ENCODE measurements at regions not wholly inside any gene's neighbourhood (a gene's known extent, or its start where the extent isn't known, plus 50 kb on each side); places are given as distances from the start of the nearest gene placed in this dataset.

- Histone ChIP-seq H3K9me3 (no peaks in the 10 kb centered on the region), H3K4me1 (no peaks in the 10 kb centered on the region), H3K36me3 (no peaks in the 10 kb centered on the region), H3K4me3 (no peak overlapping the region), H3K27ac (no peak overlapping the region), H3K27me3 (no peaks in the 10 kb centered on the region)
- no peak for DNase-seq (ENCODE audit: low spot score)
- TF ChIP-seq CTCF (IDR thresholded peaks at IDR 0.05) = no peak
Measured at GRCh38 chr7:67794544-67794943, 797.9 kb downstream of the TYW1 start.

GRCh38 chr7:67803789-67804188 lies 807.2 kb downstream of the TYW1 start:
- DNase-seq (ENCODE audit: low spot score) = no peak

GRCh38 chr7:67805921-67806471 lies 809.4 kb downstream of the TYW1 start:
- Histone ChIP-seq H3K36me3 (no peaks in the 10 kb centered on the region), H3K4me3 (no peak overlapping the region), H3K27ac (no peak overlapping the region), H3K4me1 (no peaks in the 10 kb centered on the region), H3K9me3 (no peaks in the 10 kb centered on the region), H3K27me3 (no peaks in the 10 kb centered on the region)
- no peak for DNase-seq (ENCODE audit: low spot score)
- TF ChIP-seq CTCF (IDR thresholded peaks at IDR 0.05) = no peak

More at GRCh38 chr7:67803789-67804188, 807.2 kb downstream of the TYW1 start:
- H3K36me3 ChIP-seq = no peaks in the 10 kb centered on the region
- H3K4me1 ChIP-seq = no peaks in the 10 kb centered on the region
- H3K27me3 ChIP-seq = no peaks in the 10 kb centered on the region
- no peak overlapping the region for H3K27ac ChIP-seq
- no peak overlapping the region for H3K4me3 ChIP-seq
- no peak for TF ChIP-seq CTCF (IDR thresholded peaks at IDR 0.05)
- H3K9me3 ChIP-seq = no peaks in the 10 kb centered on the region

GRCh38 chr7:67807826-67808225 lies 811.2 kb downstream of the TYW1 start:
- no peaks in the 10 kb centered on the region for H3K27me3 ChIP-seq
- no peak overlapping the region for H3K4me3 ChIP-seq
- H3K27ac ChIP-seq = no peak overlapping the region
- H3K4me1 ChIP-seq = no peaks in the 10 kb centered on the region
- no peak for DNase-seq (ENCODE audit: low spot score)
- no peaks in the 10 kb centered on the region for H3K36me3 ChIP-seq
- H3K9me3 ChIP-seq = no peaks in the 10 kb centered on the region
- TF ChIP-seq CTCF (IDR thresholded peaks at IDR 0.05) = no peak

GRCh38 chr7:67809586-67809985 lies 813.0 kb downstream of the TYW1 start:
- DNase-seq (ENCODE audit: low spot score) = no peak
- no peak overlapping the region for H3K4me3 ChIP-seq
- no peaks in the 10 kb centered on the region for H3K36me3 ChIP-seq
- H3K27me3 ChIP-seq = no peaks in the 10 kb centered on the region
- H3K27ac ChIP-seq = no peak overlapping the region
- no peaks in the 10 kb centered on the region for H3K4me1 ChIP-seq
- TF ChIP-seq CTCF (IDR thresholded peaks at IDR 0.05) = no peak
- no peaks in the 10 kb centered on the region for H3K9me3 ChIP-seq

GRCh38 chr7:67813621-67814292 lies 817.1 kb downstream of the TYW1 start:
- Histone ChIP-seq H3K9me3 (peaks cover 0 to 6% of the 10 kb centered on the region in 2 donors), H3K36me3 (no peaks in the 10 kb centered on the region), H3K27me3 (no peaks in the 10 kb centered on the region), H3K4me1 (no peaks in the 10 kb centered on the region), H3K4me3 (no peak overlapping the region), H3K27ac (no peak overlapping the region)
- DNase-seq (ENCODE audit: low spot score) = no peak
- TF ChIP-seq CTCF (IDR thresholded peaks at IDR 0.05) = no peak
